Brain microvascular endothelial cell (primary cell): ENCODE measurements at regions not wholly inside any gene's neighbourhood (a gene's known extent, or its start where the extent isn't known, plus 50 kb on each side); places are given as distances from the start of the nearest gene placed in this dataset.

Experiments used
- DNase-seq: peaks from one replicate; pipeline ENCODE4 v3.0.0-alpha.2; 2020
- H3K27ac ChIP-seq: fragments of 250-450 bp; sonication (Bioruptor Pico); 2 replicates; pipeline ENCODE4 v1.5.1; 2020; ENCODE audit warnings: mild to moderate bottlenecking, moderate library complexity
- H3K27me3 ChIP-seq: fragments of 250-450 bp; sonication (Bioruptor Pico); replicated peaks from 2 replicates; pipeline ENCODE4 v1.5.1; 2020; ENCODE audit warnings: mild to moderate bottlenecking
- H3K36me3 ChIP-seq: fragments of 250-450 bp; sonication (Bioruptor Pico); replicated peaks from 2 replicates; pipeline ENCODE4 v1.5.1; 2020; ENCODE audit warnings: mild to moderate bottlenecking
- H3K4me3 ChIP-seq: 2 replicates; pipeline ENCODE4 v1.5.1; 2011; ENCODE audit warnings: low read depth, mild to moderate bottlenecking, control low read depth, low read length, moderate library complexity
- CTCF ChIP-seq: IDR thresholded peaks from 2 replicates; pipeline ENCODE4 v1.5.1; 2011; ENCODE audit warnings: low read depth, mild to moderate bottlenecking, moderate library complexity, low read length, control low read depth, inconsistent platforms; ENCODE audit errors: missing control alignments
- in situ Hi-C: cut with HindIII; loops from 2 replicates; pipeline ENCODE4 v1.10.0; 2017; ENCODE audit warnings: low sequenced_read_pairs, low pct_ligation_motif_present

- H3K36me3 ChIP-seq = peaks cover 7% of the 10 kb centered on the region
- in situ Hi-C loops = no loop called here
- no peak overlapping the region for H3K4me3 ChIP-seq
- no peak for DNase-seq
- H3K27me3 ChIP-seq = no peaks in the 10 kb centered on the region
- TF ChIP-seq CTCF = no peak
- no peak overlapping the region for H3K27ac ChIP-seq
Observed at GRCh38 chr17:77393867-77394539, 253.2 kb downstream of the SEC14L1 start.

DNA sequence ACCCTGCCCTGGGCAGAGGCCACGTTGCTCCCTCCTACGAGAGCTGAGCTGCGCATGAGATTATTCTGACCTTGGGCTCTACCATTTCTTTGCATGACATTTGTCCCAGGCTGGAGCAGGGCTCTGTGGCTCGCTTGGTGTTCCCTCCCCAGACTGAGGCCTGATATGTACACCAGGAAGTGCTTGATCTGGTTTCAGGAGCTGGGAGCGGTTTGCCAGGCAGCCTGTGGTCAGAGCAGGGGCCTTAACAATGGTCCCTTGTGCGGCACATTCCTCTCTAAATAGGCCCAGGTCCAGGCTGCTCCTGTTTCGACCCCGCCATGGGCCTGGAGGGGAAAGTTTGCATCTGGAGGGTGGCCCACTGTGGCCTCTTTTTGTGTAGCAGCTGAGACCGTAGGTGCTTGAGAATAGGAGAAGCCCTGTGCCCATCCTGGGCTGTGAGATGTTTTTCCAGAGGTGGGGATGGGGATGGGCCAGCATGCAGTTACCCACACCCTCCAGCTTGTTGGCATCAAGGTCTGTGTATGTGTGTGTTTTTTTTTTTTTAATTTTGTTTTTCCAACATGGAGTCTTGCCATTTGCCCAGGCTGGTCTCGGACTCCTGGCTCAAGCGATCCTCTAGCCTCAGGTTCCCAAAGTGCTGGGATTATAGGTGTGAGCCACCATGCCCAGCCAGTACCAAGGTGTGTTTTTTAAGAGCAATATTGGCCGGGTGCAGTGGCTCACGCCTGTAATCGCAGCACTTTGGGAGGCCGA lies 253.9 kb downstream of the SEC14L1 start:
- in situ Hi-C loops = no loop called here
- H3K36me3 ChIP-seq = peaks cover 7% of the 10 kb centered on the region
- no peaks in the 10 kb centered on the region for H3K27me3 ChIP-seq
- H3K27ac ChIP-seq = no peak overlapping the region
- no peak for TF ChIP-seq CTCF
- H3K4me3 ChIP-seq = no peak overlapping the region
- DNase-seq = no peak

GRCh38 chr17:77395501-77396048 lies 254.8 kb downstream of the SEC14L1 start:
- no peak overlapping the region for H3K27ac ChIP-seq
- DNase-seq = no peak
- H3K4me3 ChIP-seq = no peak overlapping the region
- H3K36me3 ChIP-seq = peaks cover 7% of the 10 kb centered on the region
- TF ChIP-seq CTCF = no peak
- no peaks in the 10 kb centered on the region for H3K27me3 ChIP-seq
- in situ Hi-C loops = no loop called here

DNA sequence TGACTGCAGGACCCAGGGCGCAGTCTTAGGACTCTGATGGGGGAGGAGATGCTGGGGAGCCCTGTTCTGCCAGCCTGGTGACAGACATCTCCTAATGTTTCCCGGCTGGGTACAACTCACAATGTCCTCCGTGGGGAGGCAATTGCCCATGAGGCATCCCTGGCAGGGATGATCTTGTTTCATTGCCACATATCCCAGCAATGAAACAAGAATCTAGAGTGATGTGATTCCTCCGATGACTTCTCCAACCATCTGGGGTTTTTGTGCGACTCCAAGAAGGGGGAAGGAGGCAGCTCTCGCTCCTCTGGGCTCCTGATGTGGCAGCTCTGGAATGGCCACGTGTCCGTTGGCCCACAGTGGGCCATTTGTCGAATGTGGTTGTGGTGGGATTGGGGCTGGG lies 255.8 kb downstream of the SEC14L1 start:
- TF ChIP-seq CTCF = no peak
- H3K4me3 ChIP-seq = no peak overlapping the region
- H3K27ac ChIP-seq = no peak overlapping the region
- no peaks in the 10 kb centered on the region for H3K36me3 ChIP-seq
- in situ Hi-C loops = no loop called here
- no peaks in the 10 kb centered on the region for H3K27me3 ChIP-seq
- no peak for DNase-seq

- TF ChIP-seq CTCF = no peak
- Histone ChIP-seq H3K27me3 (no peaks in the 10 kb centered on the region), H3K4me3 (no peak overlapping the region), H3K27ac (no peak overlapping the region), H3K36me3 (peaks cover 14% of the 10 kb centered on the region)
- DNase-seq = no peak
- in situ Hi-C loops = no loop called here
Observed at GRCh38 chr17:77398274-77398673, 257.5 kb downstream of the SEC14L1 start.
